ENCODE measurements at regions not wholly inside any gene's neighbourhood (a gene's known extent, or its start where the extent isn't known, plus 50 kb on each side); places are given as distances from the start of the nearest gene placed in this dataset.

- TF ChIP-seq CTCF (IDR thresholded peaks at IDR 0.05) (no peak), POLR2A (IDR thresholded peaks at IDR 0.05) (no peak)
Observed at GRCh38 chr15:81880314-81880713, 165.5 kb downstream of the MEX3B start.

Data from right lobe of liver (tissue), 4 donors.